Transverse colon (tissue), 4 donors: ENCODE measurements at regions not wholly inside any gene's neighbourhood (a gene's known extent, or its start where the extent isn't known, plus 50 kb on each side); places are given as distances from the start of the nearest gene placed in this dataset.

Experiments
- EP300 ChIP-seq: sonication (generic); formaldehyde crosslinking; IDR thresholded peaks from one replicate; pipeline ENCODE4 v1.6.1; 2017; ENCODE audit warnings: antibody characterized with exemption, low read depth
- POLR2A ChIP-seq: fragments of 450-650 bp; IDR thresholded peaks from one replicate; pipeline ENCODE4 v1.6.1; 2016; ENCODE audit warnings: antibody characterized with exemption, mild to moderate bottlenecking, moderate library complexity
- POLR2AphosphoS5 ChIP-seq, 3 donors: sonication (generic); formaldehyde crosslinking; IDR thresholded peaks; one replicate each; pipeline ENCODE4 v1.6.1; 2016; ENCODE audit warnings: antibody characterized with exemption in 3 of 3
- TF ChIP-seq, protein P1 (sequence below), 5 experiments: fragments of 200-600 bp in 3 of 5; fragments of 450-650 bp in 2 of 5; sonication (generic) in 3 of 5; IDR thresholded peaks; 1 replicate in 2 of 5; 2 replicates in 3 of 5; pipeline ENCODE4 v1.5.1; 2016 to 2017; ENCODE audit warnings: antibody characterized with exemption in 5 of 5, inconsistent platforms in 3 of 5, mild to moderate bottlenecking in 2 of 5, moderate library complexity in 1 of 5

DNA sequence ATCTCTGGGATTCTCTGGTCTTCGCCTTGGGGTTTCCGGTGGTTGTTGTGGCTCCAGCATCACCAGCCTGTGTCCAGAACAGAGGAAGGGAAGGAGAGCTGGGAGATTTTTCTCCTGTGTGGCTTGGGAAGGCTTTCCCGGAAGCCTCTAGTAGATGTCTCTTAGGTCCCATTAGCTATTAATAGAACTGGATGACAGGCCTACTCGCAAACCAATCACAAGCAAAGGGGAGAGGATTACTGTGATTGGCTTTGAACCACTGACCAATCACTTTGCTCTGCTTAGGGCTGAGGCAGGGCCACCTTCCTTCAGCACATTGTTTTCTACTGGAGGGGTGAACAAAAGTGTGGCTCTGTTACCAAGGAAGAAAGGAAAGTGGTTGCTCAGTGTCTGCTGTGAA, 203.4 kb upstream of the SULF2 start:
- TF ChIP-seq, protein P1, sequence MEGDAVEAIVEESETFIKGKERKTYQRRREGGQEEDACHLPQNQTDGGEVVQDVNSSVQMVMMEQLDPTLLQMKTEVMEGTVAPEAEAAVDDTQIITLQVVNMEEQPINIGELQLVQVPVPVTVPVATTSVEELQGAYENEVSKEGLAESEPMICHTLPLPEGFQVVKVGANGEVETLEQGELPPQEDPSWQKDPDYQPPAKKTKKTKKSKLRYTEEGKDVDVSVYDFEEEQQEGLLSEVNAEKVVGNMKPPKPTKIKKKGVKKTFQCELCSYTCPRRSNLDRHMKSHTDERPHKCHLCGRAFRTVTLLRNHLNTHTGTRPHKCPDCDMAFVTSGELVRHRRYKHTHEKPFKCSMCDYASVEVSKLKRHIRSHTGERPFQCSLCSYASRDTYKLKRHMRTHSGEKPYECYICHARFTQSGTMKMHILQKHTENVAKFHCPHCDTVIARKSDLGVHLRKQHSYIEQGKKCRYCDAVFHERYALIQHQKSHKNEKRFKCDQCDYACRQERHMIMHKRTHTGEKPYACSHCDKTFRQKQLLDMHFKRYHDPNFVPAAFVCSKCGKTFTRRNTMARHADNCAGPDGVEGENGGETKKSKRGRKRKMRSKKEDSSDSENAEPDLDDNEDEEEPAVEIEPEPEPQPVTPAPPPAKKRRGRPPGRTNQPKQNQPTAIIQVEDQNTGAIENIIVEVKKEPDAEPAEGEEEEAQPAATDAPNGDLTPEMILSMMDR (IDR thresholded peaks at IDR 0.05), result no peak
- TF ChIP-seq POLR2AphosphoS5 (IDR thresholded peaks at IDR 0.05) (no peak), POLR2A (no peak), EP300 (no peak)
